CD4-positive, alpha-beta memory T cell (primary cell): ENCODE measurements at regions not wholly inside any gene's neighbourhood (a gene's known extent, or its start where the extent isn't known, plus 50 kb on each side); places are given as distances from the start of the nearest gene placed in this dataset.

Source experiments
- CTCF ChIA-PET: fragments of 350-600 bp; sonication (Branson Sonifier 250); formaldehyde crosslinking; loops from one replicate; lab custom pipeline; 2021; ENCODE audit warnings: inconsistent platforms; ENCODE audit not compliant: partially characterized antibody; lab: Charles Lee
- POLR2A ChIA-PET: fragments of 350-600 bp; sonication (Branson Sonifier 250); formaldehyde crosslinking; loops from one replicate; lab custom pipeline; 2021; ENCODE audit not compliant: partially characterized antibody; lab: Charles Lee
- DNase-seq, 5 donors: peaks; one replicate each; pipeline versions ENCODE4 v3.0.0 to v3.0.0-alpha.2; 2020 to 2022; ENCODE audit warnings: mixed read lengths in 1 of 5
- H3K27ac ChIP-seq: one replicate; pipeline ENCODE4 v1.7.0; 2013; ENCODE audit warnings: low read depth, low read length
- H3K27me3 ChIP-seq: 2 replicates; pipeline ENCODE4 v1.7.0; 2013; ENCODE audit warnings: mild to moderate bottlenecking, low read length, moderate library complexity; ENCODE audit not compliant: insufficient read depth
- H3K36me3 ChIP-seq: 2 replicates; pipeline ENCODE4 v1.7.0; 2013; ENCODE audit warnings: mild to moderate bottlenecking, low read length, moderate library complexity; ENCODE audit not compliant: insufficient read depth
- H3K4me1 ChIP-seq: 2 replicates; pipeline ENCODE4 v1.7.0; 2013; ENCODE audit warnings: mild to moderate bottlenecking, low read length, moderate library complexity; ENCODE audit not compliant: insufficient read depth
- H3K4me3 ChIP-seq, 2 donors: one replicate each; pipeline ENCODE4 v1.7.0; 2013; ENCODE audit warnings: low read length in 2 of 2, mild to moderate bottlenecking in 1 of 2
- H3K9me3 ChIP-seq, 2 donors: one replicate each; pipeline ENCODE4 v1.7.0; 2013; ENCODE audit warnings: low read length in 2 of 2, control low read depth in 1 of 2; ENCODE audit not compliant: control insufficient read depth in 1 of 2
- H3K27ac Mint-ChIP-seq, 7 donors: one replicate each; pipeline ENCODE4 v1.8.0; 2020 to 2021; ENCODE audit warnings: mixed read lengths in 7 of 7, mild to moderate bottlenecking in 6 of 7, inconsistent platforms in 3 of 7, moderate library complexity in 3 of 7
- H3K27me3 Mint-ChIP-seq, 2 donors: one replicate each; pipeline ENCODE4 v1.8.0; 2020 to 2021; ENCODE audit warnings: mixed read lengths in 2 of 2
- H3K36me3 Mint-ChIP-seq, 2 donors: one replicate each; pipeline ENCODE4 v1.8.0; 2020 to 2021; ENCODE audit warnings: mixed read lengths in 2 of 2, inconsistent platforms in 1 of 2, mild to moderate bottlenecking in 1 of 2
- H3K4me1 Mint-ChIP-seq, 4 donors: one replicate each; pipeline ENCODE4 v1.8.0; 2020 to 2021; ENCODE audit warnings: mixed read lengths in 4 of 4, mild to moderate bottlenecking in 1 of 4
- H3K4me3 Mint-ChIP-seq, 8 donors: one replicate each; pipeline ENCODE4 v1.8.0; 2020 to 2021; ENCODE audit warnings: mixed read lengths in 8 of 8, mild to moderate bottlenecking in 7 of 8, moderate library complexity in 6 of 8, inconsistent platforms in 3 of 8
- H3K9me3 Mint-ChIP-seq, 8 donors: one replicate each; pipeline ENCODE4 v1.8.0; 2020 to 2021; ENCODE audit warnings: mixed read lengths in 8 of 8, mild to moderate bottlenecking in 5 of 8, inconsistent platforms in 3 of 8, moderate library complexity in 1 of 8
- intact Hi-C: fragments of 100-400 bp; cut with micrococcal nuclease; formaldehyde crosslinking; loops from one replicate; pipeline ENCODE4 v1.15.1; 2023

- Histone ChIP-seq H3K27ac (no peak overlapping the region), H3K4me3 (no peak overlapping the region), H3K4me1 (no peaks in the 10 kb centered on the region), H3K27me3 (no peaks in the 10 kb centered on the region), H3K9me3 (no peaks in the 10 kb centered on the region), H3K36me3 (no peaks in the 10 kb centered on the region)
- peaks cover 6 to 12% (median 8%) of the 10 kb centered on the region in 4 donors for H3K4me1 Mint-ChIP-seq
- no peaks in the 10 kb centered on the region for H3K36me3 Mint-ChIP-seq
- intact Hi-C loops: no loop called here
- H3K4me3 Mint-ChIP-seq: no peak overlapping the region
- peaks cover 4 to 6% of the 10 kb centered on the region in 2 donors for H3K27me3 Mint-ChIP-seq
- ChIA-PET POLR2A (no interaction called here), CTCF (no interaction called here)
- no peak for DNase-seq
- H3K27ac Mint-ChIP-seq: peak overlapping the region in 1 of 7 donors; percentile 17
- no peaks in the 10 kb centered on the region for H3K9me3 Mint-ChIP-seq
Observed at GRCh38 chr2:762646-763045, 85.4 kb upstream of the TMEM18 start.

DNA sequence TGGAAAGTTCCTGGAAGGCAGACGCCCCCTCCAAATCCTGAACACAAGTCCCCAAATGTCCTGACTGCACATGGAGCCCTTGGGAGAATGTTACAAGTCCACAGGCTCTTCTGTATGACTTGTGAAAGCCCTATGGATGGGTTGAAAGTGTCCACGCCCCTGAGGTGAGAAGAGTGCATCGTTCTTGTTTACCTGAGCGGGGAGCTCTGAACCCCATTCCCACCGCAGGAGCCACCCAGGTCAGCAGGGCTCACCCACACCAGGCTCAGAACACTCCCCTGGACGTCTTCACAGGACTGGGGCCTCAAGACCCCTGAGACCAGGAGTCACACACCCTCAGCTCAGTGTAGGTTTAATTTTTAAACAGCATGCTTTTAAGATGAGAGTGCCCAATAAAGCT lies 84.2 kb upstream of the TMEM18 start:
- Histone ChIP-seq H3K9me3 (no peaks in the 10 kb centered on the region), H3K4me3 (no peak overlapping the region), H3K27ac (no peak overlapping the region), H3K27me3 (no peaks in the 10 kb centered on the region), H3K36me3 (no peaks in the 10 kb centered on the region), H3K4me1 (no peaks in the 10 kb centered on the region)
- ChIA-PET POLR2A (no interaction called here), CTCF (no interaction called here)
- H3K27ac Mint-ChIP-seq: no peak overlapping the region
- peaks cover 0 to 5% (median 1%) of the 10 kb centered on the region in 8 donors for H3K9me3 Mint-ChIP-seq
- no peak overlapping the region for H3K4me3 Mint-ChIP-seq
- H3K36me3 Mint-ChIP-seq: no peaks in the 10 kb centered on the region
- intact Hi-C loops: no loop called here
- peaks cover 4 to 9% of the 10 kb centered on the region in 2 donors for H3K27me3 Mint-ChIP-seq
- no peak for DNase-seq
- peaks cover 0 to 4% (median under 1%) of the 10 kb centered on the region in 4 donors for H3K4me1 Mint-ChIP-seq

GRCh38 chr2:760001-760400 lies 82.8 kb upstream of the TMEM18 start:
- POLR2A ChIA-PET: no interaction called here
- Mint-ChIP-seq H3K36me3 (no peaks in the 10 kb centered on the region), H3K4me3 (no peak overlapping the region), H3K27me3 (peaks cover 11 to 14% of the 10 kb centered on the region in 2 donors), H3K27ac (no peak overlapping the region), H3K4me1 (peaks cover 0 to 4% (median 0%) of the 10 kb centered on the region in 4 donors), H3K9me3 (peaks cover 0 to 5% (median 1%) of the 10 kb centered on the region in 8 donors)
- H3K36me3 ChIP-seq: no peaks in the 10 kb centered on the region
- no peak overlapping the region for H3K4me3 ChIP-seq
- CTCF ChIA-PET: interaction anchor here (0.6 kb wide), 1 partner anchor 261 kb away, joined by 3 read pairs; no protein-coding TSS in a partner anchor
- no peaks in the 10 kb centered on the region for H3K4me1 ChIP-seq
- DNase-seq: no peak
- no peaks in the 10 kb centered on the region for H3K9me3 ChIP-seq
- intact Hi-C loops: no loop called here
- no peaks in the 10 kb centered on the region for H3K27me3 ChIP-seq
- no peak overlapping the region for H3K27ac ChIP-seq

- Histone ChIP-seq H3K9me3 (no peaks in the 10 kb centered on the region), H3K4me3 (no peak overlapping the region), H3K27ac (no peak overlapping the region), H3K4me1 (no peaks in the 10 kb centered on the region), H3K36me3 (no peaks in the 10 kb centered on the region), H3K27me3 (no peaks in the 10 kb centered on the region)
- no peaks in the 10 kb centered on the region for H3K36me3 Mint-ChIP-seq
- ChIA-PET POLR2A (no interaction called here), CTCF (no interaction called here)
- peaks cover 0 to 5% (median 1%) of the 10 kb centered on the region in 8 donors for H3K9me3 Mint-ChIP-seq
- H3K27me3 Mint-ChIP-seq: peaks cover 13 to 15% of the 10 kb centered on the region in 2 donors
- no peak for DNase-seq
- no peak overlapping the region for H3K27ac Mint-ChIP-seq
- no peak overlapping the region for H3K4me3 Mint-ChIP-seq
- intact Hi-C loops: no loop called here
- H3K4me1 Mint-ChIP-seq: peaks cover 0 to 4% (median 0%) of the 10 kb centered on the region in 4 donors
Observed at GRCh38 chr2:758073-758820, 81.0 kb upstream of the TMEM18 start.

DNA sequence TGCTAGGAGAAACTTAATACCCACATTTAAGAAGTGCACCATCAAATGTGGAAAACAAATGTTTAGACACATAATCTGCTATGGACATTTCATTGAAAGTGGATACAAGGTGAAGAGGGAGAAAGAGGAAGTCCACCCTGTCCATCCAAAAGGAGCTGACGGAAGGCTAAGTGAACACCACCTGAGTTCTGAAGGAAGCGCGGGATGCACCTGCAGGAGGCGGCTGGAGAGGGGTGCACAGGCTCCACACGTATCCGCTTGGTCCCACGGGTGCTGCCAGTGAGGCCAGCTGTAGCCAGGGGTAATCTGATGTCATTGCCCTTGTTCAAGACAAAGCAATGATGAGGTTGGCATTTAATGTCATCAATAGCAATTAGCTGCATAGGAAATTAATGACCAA lies 75.9 kb upstream of the TMEM18 start:
- CTCF ChIA-PET: no interaction called here
- Mint-ChIP-seq H3K4me1 (no peaks in the 10 kb centered on the region), H3K27me3 (peaks cover 19 to 20% of the 10 kb centered on the region in 2 donors), H3K4me3 (no peak overlapping the region), H3K36me3 (no peaks in the 10 kb centered on the region), H3K9me3 (peaks cover 0 to 5% (median 1%) of the 10 kb centered on the region in 8 donors), H3K27ac (no peak overlapping the region)
- Histone ChIP-seq H3K9me3 (no peaks in the 10 kb centered on the region), H3K4me1 (no peaks in the 10 kb centered on the region), H3K27ac (no peak overlapping the region), H3K4me3 (no peak overlapping the region), H3K27me3 (no peaks in the 10 kb centered on the region), H3K36me3 (no peaks in the 10 kb centered on the region)
- POLR2A ChIA-PET: no interaction called here
- intact Hi-C loops: no loop called here
- DNase-seq: no peak

DNA sequence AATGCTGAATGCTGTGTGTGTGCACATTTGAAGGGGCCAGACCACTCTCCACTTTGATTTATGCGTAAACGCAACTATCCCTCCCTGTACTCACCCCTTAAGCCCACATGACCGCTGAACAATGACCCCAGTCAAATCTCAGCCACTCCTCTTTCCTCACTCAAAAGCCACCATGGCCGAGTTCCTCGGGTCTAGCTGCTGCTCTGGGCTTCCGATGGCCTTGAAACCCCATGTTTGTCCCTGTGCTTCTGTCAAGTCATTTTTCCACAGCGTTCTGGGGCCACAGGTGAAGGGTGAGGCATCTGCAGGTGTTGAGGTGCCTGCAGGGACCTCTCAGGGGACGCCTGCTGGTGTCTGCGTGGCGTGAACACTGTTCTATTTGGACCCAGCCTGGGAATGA lies 74.3 kb upstream of the TMEM18 start:
- Histone ChIP-seq H3K4me3 (no peak overlapping the region), H3K9me3 (no peaks in the 10 kb centered on the region), H3K27me3 (no peaks in the 10 kb centered on the region), H3K27ac (no peak overlapping the region), H3K36me3 (no peaks in the 10 kb centered on the region), H3K4me1 (no peaks in the 10 kb centered on the region)
- no peak overlapping the region for H3K27ac Mint-ChIP-seq
- H3K36me3 Mint-ChIP-seq: no peaks in the 10 kb centered on the region
- peaks cover 17 to 26% of the 10 kb centered on the region in 2 donors for H3K27me3 Mint-ChIP-seq
- POLR2A ChIA-PET: no interaction called here
- CTCF ChIA-PET: no interaction called here
- intact Hi-C loops: no loop called here
- peaks cover 0 to 5% (median under 1%) of the 10 kb centered on the region in 8 donors for H3K9me3 Mint-ChIP-seq
- no peak for DNase-seq
- no peaks in the 10 kb centered on the region for H3K4me1 Mint-ChIP-seq
- no peak overlapping the region for H3K4me3 Mint-ChIP-seq

GRCh38 chr2:750628-751027 lies 73.4 kb upstream of the TMEM18 start:
- H3K27me3 Mint-ChIP-seq: peaks cover 17 to 26% of the 10 kb centered on the region in 2 donors
- no peak for DNase-seq
- Histone ChIP-seq H3K9me3 (no peaks in the 10 kb centered on the region), H3K27me3 (no peaks in the 10 kb centered on the region), H3K27ac (no peak overlapping the region), H3K4me1 (no peaks in the 10 kb centered on the region), H3K36me3 (no peaks in the 10 kb centered on the region), H3K4me3 (no peak overlapping the region)
- intact Hi-C loops: no loop called here
- no peak overlapping the region for H3K27ac Mint-ChIP-seq
- no peaks in the 10 kb centered on the region for H3K36me3 Mint-ChIP-seq
- ChIA-PET CTCF (no interaction called here), POLR2A (no interaction called here)
- H3K4me3 Mint-ChIP-seq: no peak overlapping the region
- H3K4me1 Mint-ChIP-seq: no peaks in the 10 kb centered on the region
- peaks cover 0 to 5% (median 2%) of the 10 kb centered on the region in 8 donors for H3K9me3 Mint-ChIP-seq
